HG02763 (cell line): ENCODE measurements at regions not wholly inside any gene's neighbourhood (a gene's known extent, or its start where the extent isn't known, plus 50 kb on each side); places are given as distances from the start of the nearest gene placed in this dataset.

Source experiments
- ATAC-seq: cut with Tn5 transposase; IDR thresholded peaks from one replicate; pipeline ENCODE4 v1.9.1; 2021; ENCODE audit warnings: mild to moderate bottlenecking, moderate library complexity; ENCODE audit not compliant: unreplicated experiment

DNA sequence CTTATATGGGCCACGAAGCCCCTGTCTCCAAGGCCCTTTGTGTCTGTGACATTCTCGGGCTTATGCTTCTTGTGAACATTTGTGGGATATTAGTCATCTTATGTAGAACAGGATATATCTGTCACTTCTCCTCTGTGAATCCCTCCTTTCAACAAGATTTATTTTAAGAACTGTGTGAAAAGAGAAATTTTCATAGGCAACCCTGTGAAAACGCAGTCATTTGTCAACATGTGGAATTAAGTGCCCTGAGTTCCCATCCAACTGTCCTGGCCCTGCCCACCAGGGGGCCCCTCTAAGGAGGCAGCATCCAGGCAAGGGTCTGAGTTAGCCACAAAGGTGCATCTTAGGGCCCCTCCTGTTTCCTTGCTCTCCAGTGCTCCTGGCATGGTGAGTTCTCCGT lies 76.8 kb upstream of the CHRNA7 start:
- ATAC-seq = no peak

DNA sequence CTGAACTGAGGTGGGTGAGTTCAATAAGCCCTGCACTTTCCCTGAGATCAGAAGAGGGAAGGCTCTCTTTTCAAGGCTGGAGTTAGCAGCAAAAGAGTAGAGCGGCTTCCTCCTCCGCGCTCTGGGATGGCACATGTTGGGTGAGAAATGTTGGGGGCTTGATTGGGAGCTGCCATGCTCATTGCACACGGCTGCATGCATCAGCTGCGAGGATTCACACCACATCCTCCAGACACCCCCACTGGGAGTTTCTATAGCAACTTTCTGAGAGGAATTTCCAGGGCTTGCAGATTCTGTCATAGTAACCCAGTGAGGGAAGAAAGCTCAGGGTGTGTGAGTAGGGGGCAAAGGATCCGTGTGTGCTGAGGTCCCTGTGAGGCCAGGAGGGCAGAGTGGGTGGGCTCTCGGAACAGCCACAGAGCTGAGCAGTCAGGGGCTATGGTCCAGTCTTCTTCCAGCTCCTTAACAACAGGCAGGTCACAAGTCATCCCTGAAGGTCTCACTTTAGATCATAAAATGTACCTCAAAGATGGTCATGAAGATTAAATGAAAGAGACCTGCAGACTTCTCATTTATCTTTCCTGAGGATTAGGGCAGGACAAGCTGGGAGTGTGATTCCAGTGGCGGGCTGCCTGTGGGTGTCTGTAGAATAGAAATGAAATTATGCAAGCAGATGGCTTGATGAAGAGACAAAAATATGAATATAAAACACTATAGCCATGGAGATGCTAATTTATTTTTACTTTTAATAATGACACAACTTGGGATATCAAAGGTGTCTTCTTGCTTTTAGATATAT lies 75.7 kb upstream of the CHRNA7 start:
- ATAC-seq = no peak

DNA sequence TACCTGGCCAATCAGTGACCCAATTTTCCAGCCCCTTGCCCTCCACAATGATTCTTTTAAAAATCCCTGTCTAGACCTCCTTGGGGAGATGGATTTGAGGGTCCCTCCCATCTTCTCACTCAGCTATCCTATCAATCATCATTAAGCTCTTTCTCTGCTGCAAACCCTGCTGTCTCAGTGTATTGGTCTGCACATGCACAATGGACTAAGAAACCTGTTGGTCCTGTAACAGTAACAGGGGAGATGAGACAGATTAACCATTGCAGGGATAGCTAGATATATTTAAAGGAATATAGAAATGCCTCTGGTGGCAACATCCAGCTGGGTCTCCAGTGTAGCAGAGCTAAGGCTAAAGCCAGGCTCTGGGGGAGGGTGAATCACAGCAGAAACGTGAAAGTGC lies 74.6 kb upstream of the CHRNA7 start:
- ATAC-seq = no peak

DNA sequence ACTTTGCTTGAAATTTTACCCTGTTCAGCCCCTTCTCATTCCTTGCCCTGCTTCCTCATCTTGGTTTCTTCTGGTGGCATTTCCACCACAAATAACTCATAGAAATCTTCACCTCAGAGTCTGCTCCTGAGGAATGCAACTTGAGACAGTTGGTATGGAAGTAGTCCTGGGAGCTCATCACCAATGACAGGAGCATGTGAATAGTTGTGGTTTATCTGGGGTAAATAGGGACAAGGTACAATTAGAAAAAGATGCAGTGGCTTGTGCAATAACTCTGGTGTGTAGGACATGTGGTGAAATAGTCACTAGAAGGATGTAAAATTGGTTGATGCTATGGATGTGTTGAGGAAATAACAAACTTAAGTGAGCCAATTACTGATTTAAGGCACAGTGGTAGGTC lies 72.7 kb upstream of the CHRNA7 start:
- no peak for ATAC-seq

DNA sequence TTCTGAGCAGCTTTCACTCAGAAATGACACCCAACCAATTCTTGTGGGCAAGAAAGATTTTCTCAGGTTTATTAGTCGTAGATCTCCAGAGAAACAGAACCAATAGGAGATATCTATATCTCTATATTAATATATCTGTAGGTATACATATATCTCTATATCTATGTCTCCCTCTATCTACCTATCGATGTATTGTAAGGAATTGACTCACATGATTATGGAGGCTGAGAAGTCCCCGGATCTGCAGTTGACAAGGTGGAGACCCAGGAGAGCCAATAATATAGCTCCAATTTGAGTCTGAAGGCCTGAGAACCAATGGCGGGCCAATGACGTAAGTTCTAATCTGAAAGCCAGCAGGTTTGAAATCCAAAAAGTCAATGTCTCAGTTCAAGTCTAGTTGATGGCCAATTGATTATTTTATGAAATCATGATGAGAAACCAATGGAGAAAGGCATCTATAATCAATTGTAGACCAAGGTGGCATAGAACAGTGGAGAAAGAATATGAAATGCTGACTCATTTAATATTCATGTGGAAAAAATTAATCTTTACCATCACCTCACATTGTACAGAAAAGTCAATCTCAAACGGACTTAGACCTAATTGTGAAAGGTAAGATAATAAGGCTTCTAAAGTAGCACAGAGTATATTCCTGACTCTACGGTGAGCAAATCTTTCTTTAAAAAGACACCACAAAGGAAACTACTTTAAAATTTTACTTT lies 65.6 kb upstream of the CHRNA7 start:
- no peak for ATAC-seq

DNA sequence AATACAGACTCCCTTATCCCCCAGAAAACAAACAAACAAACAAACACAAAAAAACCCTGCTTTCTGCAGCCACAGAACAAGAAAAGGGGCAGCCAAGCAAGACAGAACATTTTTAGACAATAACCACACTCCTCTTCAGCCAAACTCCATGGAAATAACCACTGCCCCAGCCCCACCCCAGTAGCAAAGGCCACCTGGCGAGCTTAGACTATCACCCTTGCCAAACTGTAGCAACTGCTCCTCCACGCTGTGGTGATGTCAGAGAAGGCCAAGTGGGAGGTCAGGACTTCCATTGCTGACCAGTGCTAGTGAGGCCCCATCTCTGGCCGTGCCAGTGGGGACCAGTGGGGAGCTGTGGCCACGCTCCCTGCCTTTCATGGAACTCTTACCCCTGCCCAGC lies 60.3 kb upstream of the CHRNA7 start:
- no peak for ATAC-seq

DNA sequence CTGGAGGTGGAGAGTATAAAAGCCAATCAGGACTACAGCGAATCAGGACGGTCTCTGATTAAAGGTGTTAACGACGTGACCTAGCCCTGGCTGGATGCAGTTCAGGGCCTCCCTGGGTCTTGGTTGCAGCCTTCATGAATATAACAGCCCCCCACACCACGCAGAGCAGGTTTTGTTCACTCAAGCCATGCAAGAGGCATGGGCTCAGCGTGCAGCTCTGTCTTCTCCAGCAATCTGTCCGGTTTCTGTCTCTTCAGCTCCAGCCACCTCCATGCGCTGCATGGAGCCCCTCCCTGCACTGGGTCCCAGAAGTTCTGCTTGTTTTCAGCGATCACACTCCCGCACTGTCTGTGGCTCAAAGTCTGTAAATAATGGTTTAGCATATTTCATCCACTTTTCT lies 57.1 kb upstream of the CHRNA7 start:
- no peak for ATAC-seq

DNA sequence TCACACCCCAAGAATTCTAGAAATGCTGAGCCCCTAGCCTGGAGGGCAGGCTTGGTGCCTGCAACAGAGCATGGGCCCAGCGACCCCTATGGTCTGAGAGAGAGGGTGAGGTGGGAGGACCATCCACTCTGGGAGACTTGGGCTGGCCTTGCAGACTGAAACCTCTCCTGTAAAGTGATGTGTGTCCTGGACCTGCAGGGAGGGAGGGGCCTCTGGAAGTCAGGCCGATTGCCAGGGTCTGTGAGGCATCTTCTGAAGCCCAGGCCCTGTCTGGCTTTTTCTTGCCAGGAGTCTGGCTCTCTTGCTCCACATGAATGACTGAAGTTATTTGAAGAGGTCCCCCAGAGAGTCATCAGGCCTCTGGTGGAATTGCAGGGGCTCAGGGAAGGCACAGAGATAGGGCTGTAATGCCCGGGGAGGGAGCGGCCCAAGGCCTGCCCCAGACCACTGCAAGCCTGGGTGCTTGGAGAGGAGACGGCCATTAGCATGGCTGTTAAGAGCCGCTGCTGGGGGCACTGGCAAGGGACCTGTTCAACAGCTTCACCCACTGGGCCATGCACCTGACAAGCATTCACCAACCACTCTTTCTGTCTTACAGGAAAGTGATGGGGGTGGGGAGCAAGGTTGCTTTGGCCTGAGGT lies 56.0 kb upstream of the CHRNA7 start:
- ATAC-seq = no peak

DNA sequence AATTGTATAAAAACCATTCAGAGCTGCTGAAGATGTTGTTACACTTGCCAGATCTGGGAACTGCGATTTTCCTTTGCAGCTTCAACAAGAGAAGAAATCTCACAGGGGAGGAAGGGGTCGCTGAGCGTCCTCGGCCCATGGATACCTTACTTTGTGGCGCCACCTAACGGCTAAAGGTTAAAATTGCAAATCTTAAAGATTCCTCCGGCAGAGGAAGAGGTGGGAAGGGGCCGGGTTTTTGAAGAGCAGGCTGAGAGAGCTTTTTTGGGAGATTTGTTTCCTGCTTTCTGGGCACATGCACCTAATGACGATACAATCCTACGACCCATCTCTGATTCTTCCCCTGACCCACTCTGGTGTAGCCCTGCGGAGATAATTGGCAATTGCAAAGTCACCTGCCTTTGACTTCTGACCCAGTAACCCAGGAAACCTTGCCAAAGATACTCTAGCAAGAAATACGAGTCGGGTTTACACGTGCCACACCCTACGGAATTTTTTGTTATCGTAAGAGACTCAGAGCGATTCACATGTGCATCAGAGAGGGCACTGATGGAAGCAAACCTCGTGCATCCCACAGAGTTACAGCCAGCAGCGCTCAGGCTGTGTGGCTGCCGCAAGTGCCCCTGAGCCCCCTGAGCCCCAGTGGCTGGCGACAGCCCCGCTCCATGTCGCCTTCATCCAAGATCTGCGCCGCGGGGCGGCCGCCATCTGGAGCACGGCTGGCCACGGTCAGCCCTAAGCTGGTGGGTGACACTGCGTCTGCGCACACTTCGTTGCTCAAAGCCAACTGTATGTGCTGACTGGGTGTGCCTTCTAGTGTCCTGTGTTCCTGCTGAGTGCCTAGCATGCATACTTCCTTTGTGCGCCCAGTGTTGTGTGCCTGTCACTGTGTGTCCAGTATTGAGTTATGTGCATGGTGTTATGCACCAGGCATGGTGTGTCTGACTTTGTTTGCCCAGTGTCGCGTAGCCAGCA lies 55.2 kb upstream of the CHRNA7 start:
- no peak for ATAC-seq

DNA sequence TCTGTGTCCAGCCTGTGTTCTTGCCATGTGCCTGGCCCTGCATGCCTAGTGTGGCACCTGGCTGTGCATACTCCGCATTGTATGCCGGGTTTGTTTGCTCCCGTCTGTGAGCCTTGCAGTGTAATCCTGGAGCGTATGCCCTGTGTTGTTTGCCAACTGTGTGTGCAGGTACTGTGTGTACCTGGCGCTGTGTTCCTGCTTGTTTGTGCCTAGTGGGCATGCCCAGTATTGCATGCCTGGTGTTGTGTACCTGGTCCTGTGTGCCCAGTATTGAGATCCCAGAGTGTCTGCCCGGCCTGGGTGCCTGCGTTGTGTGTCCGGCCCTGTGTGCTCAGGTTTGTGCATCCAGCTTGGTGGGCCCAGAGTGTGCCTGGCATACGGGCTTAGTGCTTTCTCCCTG lies 54.5 kb upstream of the CHRNA7 start:
- ATAC-seq = no peak

DNA sequence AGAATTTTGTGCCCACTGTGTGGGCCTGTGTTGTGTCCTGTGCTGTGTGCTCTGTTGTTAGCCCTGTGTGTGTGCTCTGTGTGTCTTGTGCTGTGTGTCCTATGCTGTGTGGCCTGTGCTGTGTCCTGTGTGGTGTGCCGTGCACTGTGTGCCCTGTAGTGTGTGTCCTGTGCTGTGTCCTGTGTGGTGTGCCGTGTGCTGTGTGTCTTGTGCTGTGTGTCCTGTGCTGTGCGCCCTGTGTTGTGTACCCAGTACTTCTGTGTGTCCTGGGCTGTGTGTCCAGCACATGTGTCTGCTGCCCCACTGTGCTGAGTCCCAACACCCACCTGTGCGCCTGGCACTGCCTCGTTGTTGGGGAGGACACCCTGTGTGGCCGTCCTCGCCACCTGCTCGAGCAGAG lies 53.2 kb upstream of the CHRNA7 start:
- no peak for ATAC-seq

DNA sequence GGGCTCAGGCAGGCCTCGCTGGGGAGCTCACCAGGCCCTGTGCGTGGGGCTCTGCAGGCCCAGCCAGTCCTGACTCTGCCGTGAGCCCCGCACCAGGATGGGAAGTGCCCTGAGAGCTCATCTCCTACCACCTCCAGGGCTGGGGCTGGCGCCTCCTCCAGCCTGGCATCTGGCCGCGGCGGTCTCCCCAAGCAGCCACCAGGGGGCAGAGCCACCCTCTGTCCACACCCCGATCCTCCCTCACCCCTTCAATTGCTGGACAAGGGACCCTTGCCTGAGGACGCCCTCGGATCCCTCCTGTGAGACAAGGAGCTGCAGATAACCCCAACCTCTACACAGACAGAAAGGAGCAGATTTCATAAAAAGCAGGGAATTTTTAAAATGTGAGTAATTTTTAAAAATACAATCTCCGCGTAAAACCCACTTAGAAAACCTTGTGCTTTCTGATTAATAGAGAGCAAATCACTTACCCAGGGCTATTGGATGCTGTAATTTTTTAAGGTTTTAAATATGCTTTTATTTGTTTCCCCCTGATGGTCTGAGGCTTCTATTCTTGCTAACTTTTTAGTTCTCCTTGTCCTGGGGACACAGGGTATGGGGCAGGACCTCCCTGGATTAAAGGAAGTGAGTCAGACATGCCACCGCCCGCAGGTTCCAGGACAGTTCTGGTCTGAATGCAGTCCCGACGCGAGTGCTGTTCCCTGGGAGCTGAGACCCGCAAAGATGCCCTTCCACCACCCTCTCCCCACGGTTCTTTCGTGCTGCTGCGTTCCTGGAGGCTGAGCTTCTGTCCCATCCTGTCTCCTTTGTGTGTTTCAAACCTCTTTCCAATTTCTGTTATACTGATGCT lies 52.3 kb upstream of the CHRNA7 start:
- no peak for ATAC-seq
